HG03103 (cell line): ENCODE measurements at regions not wholly inside any gene's neighbourhood (a gene's known extent, or its start where the extent isn't known, plus 50 kb on each side); places are given as distances from the start of the nearest gene placed in this dataset.
"Not testable (repeated sequence)": the region's sequence is repeated elsewhere in the genome, so short reads cannot be mapped to it uniquely, and the experiment has no call there.

Source experiments
- ATAC-seq: cut with Tn5 transposase; IDR thresholded peaks from one replicate; pipeline ENCODE4 v1.9.1; 2021; ENCODE audit warnings: low read depth; ENCODE audit not compliant: unreplicated experiment

GRCh38 chr1:83167634-83168033 lies 831.3 kb downstream of the TTLL7 start:
- not testable (repeated sequence) for ATAC-seq

- ATAC-seq: not testable (repeated sequence)
Measured at GRCh38 chr1:83163879-83164475, 835.0 kb downstream of the TTLL7 start.

GRCh38 chr1:83158924-83159323 lies 840.0 kb downstream of the TTLL7 start:
- not testable (repeated sequence) for ATAC-seq

- ATAC-seq: not testable (repeated sequence)
Measured at GRCh38 chr1:83154306-83154705, 844.6 kb downstream of the TTLL7 start.

- ATAC-seq: not testable (repeated sequence)
Measured at GRCh38 chr1:83151167-83151898, 847.6 kb downstream of the TTLL7 start.

GRCh38 chr1:83150479-83150878 lies 848.5 kb downstream of the TTLL7 start:
- ATAC-seq: not testable (repeated sequence)

GRCh38 chr1:83145820-83146219 lies 853.1 kb downstream of the TTLL7 start:
- ATAC-seq: not testable (repeated sequence)

GRCh38 chr1:83142802-83143201 lies 856.1 kb downstream of the TTLL7 start:
- not testable (repeated sequence) for ATAC-seq

- ATAC-seq: not testable (repeated sequence)
Measured at GRCh38 chr1:83135524-83136157, 863.3 kb downstream of the TTLL7 start.

GRCh38 chr1:83134322-83135014 lies 864.5 kb downstream of the TTLL7 start:
- ATAC-seq: not testable (repeated sequence)

- ATAC-seq: no peak
Measured at GRCh38 chr1:83131692-83131955, 867.3 kb downstream of the TTLL7 start.

- no peak for ATAC-seq
Measured at GRCh38 chr1:83130886-83131691, 867.8 kb downstream of the TTLL7 start.

- no peak for ATAC-seq
Measured at GRCh38 chr1:83129107-83129506, 869.8 kb downstream of the TTLL7 start.

- ATAC-seq: no peak
Measured at GRCh38 chr1:83125456-83125855, 873.5 kb downstream of the TTLL7 start.

- no peak for ATAC-seq
Measured at GRCh38 chr1:83123019-83123418, 875.9 kb downstream of the TTLL7 start.

- ATAC-seq: no peak
Measured at GRCh38 chr1:83118472-83118871, 880.5 kb downstream of the TTLL7 start.

- ATAC-seq: not testable (repeated sequence)
Measured at GRCh38 chr1:83117030-83117429, 881.9 kb downstream of the TTLL7 start.

GRCh38 chr1:83115785-83116184 lies 883.1 kb downstream of the TTLL7 start:
- ATAC-seq: no peak

GRCh38 chr1:83114136-83114834 lies 884.6 kb downstream of the TTLL7 start:
- ATAC-seq: no peak

GRCh38 chr1:83113652-83114051 lies 885.3 kb downstream of the TTLL7 start:
- no peak for ATAC-seq
